Activated CD4-positive, alpha-beta T cell treated with anti-CD3 and anti-CD28 coated beads, Interleukin-2, amount 10 ng/mL, durations not matched to agents 24 days and 14 days (primary cell): ENCODE measurements at regions not wholly inside any gene's neighbourhood (a gene's known extent, or its start where the extent isn't known, plus 50 kb on each side); places are given as distances from the start of the nearest gene placed in this dataset.
"Not testable (repeated sequence)": the region's sequence is repeated elsewhere in the genome, so short reads cannot be mapped to it uniquely, and the experiment has no call there.

Source experiments
- DNase-seq: peaks from one replicate; pipeline ENCODE4 v3.0.0; 2022
- H3K27ac Mint-ChIP-seq: one replicate; pipeline ENCODE4 v1.8.0; 2022; ENCODE audit warnings: mild to moderate bottlenecking, mixed read lengths
- H3K27me3 Mint-ChIP-seq: one replicate; pipeline ENCODE4 v1.8.0; 2022; ENCODE audit warnings: mixed read lengths
- H3K36me3 Mint-ChIP-seq: one replicate; pipeline ENCODE4 v1.8.0; 2022; ENCODE audit warnings: low read depth, mild to moderate bottlenecking, mixed read lengths
- H3K4me1 Mint-ChIP-seq: one replicate; pipeline ENCODE4 v1.8.0; 2021; ENCODE audit warnings: mixed read lengths
- H3K4me3 Mint-ChIP-seq: one replicate; pipeline ENCODE4 v1.8.0; 2022; ENCODE audit warnings: mild to moderate bottlenecking, moderate library complexity, mixed read lengths
- H3K9me3 Mint-ChIP-seq: one replicate; pipeline ENCODE4 v1.8.0; 2021; ENCODE audit warnings: mixed read lengths
- intact Hi-C: fragments of 100-400 bp; cut with micrococcal nuclease; formaldehyde crosslinking; loops from one replicate; pipeline ENCODE4 v1.15.1; 2023

DNA sequence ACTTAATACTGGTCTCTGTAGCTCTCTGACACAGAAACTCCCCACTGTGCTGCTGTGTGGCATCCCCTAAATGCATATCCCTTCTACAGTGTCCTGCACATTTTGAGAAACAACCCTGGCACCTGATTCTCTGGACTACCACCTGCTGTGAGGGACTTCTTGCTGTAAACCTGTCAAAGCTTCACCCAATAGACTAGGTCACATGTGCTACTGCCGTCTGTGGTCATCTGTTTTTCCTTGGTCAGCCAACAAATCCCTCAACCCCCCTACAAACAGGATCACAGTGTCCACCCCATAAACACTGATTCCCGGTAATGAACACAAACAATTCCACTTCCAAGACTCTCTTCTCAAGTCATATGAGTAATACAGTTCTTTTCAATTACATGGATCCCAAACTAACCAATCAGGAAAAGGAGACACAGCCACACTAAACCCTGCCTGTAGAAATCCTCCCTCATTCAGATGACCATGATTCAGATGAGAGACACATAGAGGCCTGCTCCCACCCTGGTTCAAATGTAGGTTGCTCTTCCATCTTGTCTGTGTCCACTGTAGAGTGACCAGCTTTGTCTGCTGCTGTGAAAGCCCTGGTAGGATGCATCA lies 1157.4 kb downstream of the RPIA start:
- intact Hi-C loops: no loop called here
- no peaks in the 10 kb centered on the region for H3K27me3 Mint-ChIP-seq
- DNase-seq: no peak
- H3K4me3 Mint-ChIP-seq: no peak overlapping the region
- H3K27ac Mint-ChIP-seq: no peak overlapping the region
- no peaks in the 10 kb centered on the region for H3K9me3 Mint-ChIP-seq
- H3K4me1 Mint-ChIP-seq: no peaks in the 10 kb centered on the region
- no peaks in the 10 kb centered on the region for H3K36me3 Mint-ChIP-seq

DNA sequence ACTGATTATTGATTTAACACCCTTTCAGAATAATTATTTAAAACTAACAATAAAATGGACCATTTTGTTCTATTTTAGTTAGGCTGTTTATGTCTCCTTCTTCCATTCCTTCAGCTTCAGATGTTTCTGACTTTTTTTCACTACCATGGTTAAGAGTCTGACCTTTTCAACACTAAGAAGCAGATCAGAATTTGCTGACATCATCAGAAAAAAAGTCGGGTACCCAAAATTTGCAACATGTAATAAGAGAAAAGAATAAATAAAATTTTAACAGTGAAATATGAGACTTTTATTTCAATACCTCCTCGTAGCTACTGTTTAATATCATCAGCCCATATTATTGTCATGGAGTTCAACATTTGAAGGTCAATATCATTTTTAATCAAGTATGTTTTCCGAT lies 1158.3 kb downstream of the RPIA start:
- Mint-ChIP-seq H3K4me3 (no peak overlapping the region), H3K9me3 (no peaks in the 10 kb centered on the region), H3K27me3 (no peaks in the 10 kb centered on the region), H3K27ac (no peak overlapping the region), H3K4me1 (no peaks in the 10 kb centered on the region), H3K36me3 (no peaks in the 10 kb centered on the region)
- no peak for DNase-seq
- intact Hi-C loops: no loop called here

DNA sequence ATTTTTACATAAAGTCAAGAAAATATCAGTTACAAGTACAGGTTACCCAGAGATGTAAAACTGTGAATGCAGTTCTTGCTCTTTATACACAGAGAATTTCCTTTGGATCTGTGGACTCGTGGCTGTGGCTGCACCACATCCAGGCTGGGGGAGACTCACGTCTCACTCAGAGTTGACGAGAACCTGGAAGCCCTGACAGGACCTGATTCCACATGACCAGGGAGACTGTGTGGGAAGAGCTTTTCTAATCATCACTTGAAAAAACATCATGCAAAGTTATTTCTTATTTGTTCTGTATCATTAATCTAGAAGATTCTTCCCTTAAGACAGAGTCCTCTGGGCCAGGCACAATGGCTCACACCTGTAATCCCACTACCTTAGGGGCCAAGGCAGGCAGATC lies 1159.0 kb downstream of the RPIA start:
- no peak for DNase-seq
- Mint-ChIP-seq H3K4me1 (no peaks in the 10 kb centered on the region), H3K4me3 (no peak overlapping the region), H3K27me3 (no peaks in the 10 kb centered on the region), H3K27ac (no peak overlapping the region), H3K36me3 (no peaks in the 10 kb centered on the region), H3K9me3 (no peaks in the 10 kb centered on the region)
- intact Hi-C loops: no loop called here

DNA sequence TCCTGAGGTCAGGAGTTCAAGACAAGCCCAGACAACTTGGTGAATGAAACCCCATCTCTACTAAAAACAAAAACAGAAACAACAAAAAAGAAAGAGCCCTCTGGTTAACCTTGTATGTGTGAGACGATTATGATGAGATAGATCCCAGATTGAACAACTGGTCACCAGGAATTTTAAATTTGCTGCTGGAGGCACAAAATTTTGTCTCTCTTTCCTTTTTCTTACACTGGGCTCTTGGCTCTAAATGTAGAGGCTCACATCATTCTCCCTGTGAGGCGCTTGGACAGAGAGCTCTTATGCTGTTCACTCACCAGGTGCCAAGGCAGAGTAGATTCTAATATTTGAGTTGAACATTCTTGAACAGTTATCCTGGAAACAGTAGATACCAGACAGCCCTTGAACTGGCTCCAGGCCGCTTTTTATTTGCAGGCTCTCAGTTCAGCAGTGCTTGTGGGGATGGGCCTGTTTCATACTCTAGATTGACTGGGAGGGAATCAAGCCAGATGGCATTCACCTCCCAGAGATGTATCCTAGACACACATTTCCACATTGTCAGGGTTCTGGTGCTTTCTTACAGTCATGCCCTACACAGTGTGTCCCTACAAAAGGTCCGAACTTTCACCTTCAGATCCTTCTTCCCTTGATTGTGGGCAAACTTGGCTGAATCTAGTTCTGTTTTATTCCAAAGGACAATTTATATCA lies 1159.6 kb downstream of the RPIA start:
- no peaks in the 10 kb centered on the region for H3K9me3 Mint-ChIP-seq
- H3K4me3 Mint-ChIP-seq: no peak overlapping the region
- no peaks in the 10 kb centered on the region for H3K36me3 Mint-ChIP-seq
- intact Hi-C loops: no loop called here
- H3K4me1 Mint-ChIP-seq: no peaks in the 10 kb centered on the region
- no peaks in the 10 kb centered on the region for H3K27me3 Mint-ChIP-seq
- DNase-seq: no peak
- H3K27ac Mint-ChIP-seq: no peak overlapping the region

DNA sequence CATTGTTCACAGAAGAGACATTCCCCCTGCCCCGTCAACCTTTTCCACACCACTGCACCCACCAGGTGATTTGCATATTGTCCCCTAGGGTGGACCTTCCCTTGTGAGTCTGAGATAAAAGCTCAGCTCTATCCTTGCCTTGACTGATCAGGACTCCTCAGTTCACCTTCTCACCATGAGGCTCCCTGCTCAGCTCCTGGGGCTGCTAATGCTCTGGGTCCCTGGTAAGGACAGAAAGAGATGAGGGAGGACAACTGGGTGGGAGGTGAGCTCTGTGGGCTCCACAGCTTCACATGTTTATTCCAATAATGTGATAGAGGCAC lies 1160.1 kb downstream of the RPIA start:
- Mint-ChIP-seq H3K36me3 (no peaks in the 10 kb centered on the region), H3K27me3 (no peaks in the 10 kb centered on the region), H3K4me3 (no peak overlapping the region), H3K4me1 (no peaks in the 10 kb centered on the region), H3K9me3 (no peaks in the 10 kb centered on the region), H3K27ac (no peak overlapping the region)
- intact Hi-C loops: no loop called here
- no peak for DNase-seq

DNA sequence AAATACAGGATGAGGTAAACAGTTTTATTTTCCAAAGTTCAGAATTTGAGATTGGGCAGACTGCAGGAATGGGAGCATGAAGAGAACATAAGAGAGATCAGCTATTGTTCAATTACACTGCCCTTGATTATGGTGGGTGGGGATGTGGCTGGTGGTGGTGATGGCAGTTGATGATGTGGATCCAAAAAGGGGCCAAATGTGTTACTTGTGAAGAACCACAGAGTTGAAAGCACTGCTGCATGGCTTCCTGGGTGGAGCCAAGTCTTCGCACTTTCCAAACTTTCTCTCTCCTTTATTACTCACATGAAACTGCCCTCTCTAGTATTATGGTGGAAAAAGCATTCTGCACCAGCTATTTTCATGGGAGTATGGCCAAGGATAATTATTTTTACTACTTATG lies 1162.0 kb downstream of the RPIA start:
- DNase-seq, H3K4me3 Mint-ChIP-seq: not testable (repeated sequence)

DNA sequence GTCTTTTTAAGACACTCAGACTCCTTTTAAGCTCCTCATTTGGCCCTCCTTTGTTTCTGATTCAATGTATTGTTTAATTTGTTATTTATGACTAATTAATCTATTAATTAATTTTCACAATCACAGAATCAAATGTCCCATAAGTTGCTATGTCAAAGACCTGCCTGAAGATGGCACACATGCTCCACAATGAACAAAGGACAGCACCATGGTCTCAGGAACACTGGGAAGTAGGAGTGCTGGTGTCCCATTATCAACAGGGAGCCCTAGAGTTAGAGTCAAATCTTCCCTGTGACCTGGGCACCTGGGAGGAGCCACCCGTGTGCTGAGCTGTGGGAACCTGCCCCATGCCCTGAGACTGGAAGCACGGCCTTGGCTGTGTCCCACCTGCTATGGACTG lies 1164.3 kb downstream of the RPIA start:
- H3K27ac Mint-ChIP-seq: not testable (repeated sequence)

More for the DNA sequence above, 1162.0 kb downstream of the RPIA start:
- H3K36me3 Mint-ChIP-seq, H3K27me3 Mint-ChIP-seq, intact Hi-C loops, H3K9me3 Mint-ChIP-seq, H3K4me1 Mint-ChIP-seq, H3K27ac Mint-ChIP-seq: not testable (repeated sequence)

DNA sequence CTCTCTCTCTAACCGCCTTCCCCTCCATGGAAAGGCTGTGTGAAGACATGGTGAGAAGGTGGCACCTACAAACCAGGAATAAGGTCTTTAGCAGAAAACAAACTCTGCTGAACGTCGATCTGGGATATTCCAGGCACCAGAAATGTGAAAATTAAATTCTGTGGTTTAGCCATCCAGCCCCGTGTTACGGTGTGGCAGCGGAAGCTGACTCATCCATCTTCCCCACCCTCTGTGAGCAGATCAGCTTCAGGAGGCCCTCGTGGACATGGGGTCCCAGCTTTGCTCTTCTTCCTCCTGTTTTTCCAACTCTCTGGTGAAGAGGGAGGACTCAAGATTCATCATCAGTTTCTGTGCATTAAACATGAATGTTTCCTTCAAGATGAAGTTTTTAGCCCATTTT lies 1164.8 kb downstream of the RPIA start:
- H3K27ac Mint-ChIP-seq, H3K27me3 Mint-ChIP-seq, intact Hi-C loops: not testable (repeated sequence)

More for the DNA sequence above, 1164.3 kb downstream of the RPIA start:
- H3K27me3 Mint-ChIP-seq, intact Hi-C loops, H3K9me3 Mint-ChIP-seq, DNase-seq, H3K4me1 Mint-ChIP-seq, H3K4me3 Mint-ChIP-seq, H3K36me3 Mint-ChIP-seq: not testable (repeated sequence)

DNA sequence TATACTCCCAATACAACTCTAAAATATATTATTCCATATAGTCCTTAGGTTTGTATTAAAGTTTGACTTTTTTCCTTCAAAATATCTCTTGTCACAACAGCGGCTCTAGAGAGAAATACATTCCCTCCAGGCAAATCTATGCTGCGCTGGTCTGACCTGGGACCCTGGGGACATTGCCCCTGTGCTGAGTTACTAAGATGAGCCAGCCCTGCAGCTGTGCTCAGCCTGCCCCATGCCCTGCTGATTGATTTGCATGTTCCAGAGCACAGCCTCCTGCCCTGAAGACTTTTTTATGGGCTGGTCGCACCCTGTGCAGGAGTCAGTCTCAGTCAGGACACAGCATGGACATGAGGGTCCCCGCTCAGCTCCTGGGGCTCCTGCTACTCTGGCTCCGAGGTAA lies 1170.7 kb downstream of the RPIA start:
- intact Hi-C loops, H3K27ac Mint-ChIP-seq, H3K4me1 Mint-ChIP-seq, DNase-seq, H3K36me3 Mint-ChIP-seq, H3K4me3 Mint-ChIP-seq, H3K9me3 Mint-ChIP-seq, H3K27me3 Mint-ChIP-seq: not testable (repeated sequence)

More for the DNA sequence above, 1164.8 kb downstream of the RPIA start:
- DNase-seq, H3K4me1 Mint-ChIP-seq, H3K36me3 Mint-ChIP-seq, H3K9me3 Mint-ChIP-seq, H3K4me3 Mint-ChIP-seq: not testable (repeated sequence)

DNA sequence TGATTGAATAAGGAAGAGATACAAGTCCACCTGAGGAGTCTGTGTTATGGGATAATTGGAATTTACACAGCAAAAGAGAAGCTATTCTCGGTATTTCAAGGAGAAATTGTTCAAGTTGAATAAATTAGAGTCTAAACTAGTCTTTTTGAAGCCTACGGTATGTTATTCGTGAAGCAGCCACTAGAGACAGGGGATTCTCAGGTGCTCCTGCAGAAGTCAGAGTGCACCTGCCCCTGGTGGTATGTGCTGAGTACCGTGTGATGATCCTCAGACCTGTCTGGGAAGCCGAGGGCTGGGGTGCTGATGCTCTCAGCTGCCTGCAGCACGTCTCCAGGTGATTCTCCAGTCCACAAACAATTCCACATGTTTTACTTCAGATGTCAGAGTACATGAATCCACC lies 1171.7 kb downstream of the RPIA start:
- H3K27ac Mint-ChIP-seq, H3K27me3 Mint-ChIP-seq, DNase-seq, H3K4me3 Mint-ChIP-seq, H3K9me3 Mint-ChIP-seq, intact Hi-C loops, H3K4me1 Mint-ChIP-seq, H3K36me3 Mint-ChIP-seq: not testable (repeated sequence)

DNA sequence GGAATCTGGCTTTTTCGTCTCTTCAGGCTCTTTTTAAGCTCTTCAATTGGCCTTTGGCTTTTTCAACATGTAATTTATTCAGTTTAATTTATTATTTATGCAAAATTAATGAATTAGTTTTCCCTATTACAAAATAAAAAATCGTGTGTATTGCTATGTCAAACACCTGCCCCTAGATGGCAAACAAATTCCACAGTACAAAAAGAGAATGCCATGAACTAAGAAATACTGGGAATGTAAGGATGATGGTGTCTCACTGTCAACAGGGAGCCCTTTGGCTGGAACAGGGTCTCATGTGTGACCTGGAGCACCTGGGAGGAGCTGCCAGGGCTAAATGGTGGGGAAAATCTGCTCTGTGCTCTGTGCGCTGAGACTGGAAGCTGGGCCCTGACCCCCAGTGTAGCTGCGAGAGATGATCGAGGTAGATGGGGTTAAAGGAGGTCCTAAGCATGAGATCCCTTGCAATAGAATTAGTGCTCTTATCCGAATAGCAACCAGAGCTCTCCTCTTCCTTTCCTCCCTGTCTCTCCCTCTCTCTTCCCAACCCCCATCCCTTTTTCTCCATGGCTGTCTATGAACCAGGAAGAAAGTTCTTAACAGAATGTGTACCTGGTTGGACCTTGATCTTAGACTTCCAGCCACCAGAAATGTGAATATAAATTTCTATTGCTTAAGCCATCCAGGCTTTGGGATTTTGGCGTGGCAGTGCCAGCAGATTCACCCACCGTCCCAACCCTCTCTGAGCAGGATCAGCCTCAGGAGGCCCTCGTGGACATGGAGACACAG lies 1183.5 kb downstream of the RPIA start:
- H3K9me3 Mint-ChIP-seq, H3K4me3 Mint-ChIP-seq, H3K27me3 Mint-ChIP-seq, intact Hi-C loops, H3K4me1 Mint-ChIP-seq, H3K36me3 Mint-ChIP-seq, H3K27ac Mint-ChIP-seq, DNase-seq: not testable (repeated sequence)

DNA sequence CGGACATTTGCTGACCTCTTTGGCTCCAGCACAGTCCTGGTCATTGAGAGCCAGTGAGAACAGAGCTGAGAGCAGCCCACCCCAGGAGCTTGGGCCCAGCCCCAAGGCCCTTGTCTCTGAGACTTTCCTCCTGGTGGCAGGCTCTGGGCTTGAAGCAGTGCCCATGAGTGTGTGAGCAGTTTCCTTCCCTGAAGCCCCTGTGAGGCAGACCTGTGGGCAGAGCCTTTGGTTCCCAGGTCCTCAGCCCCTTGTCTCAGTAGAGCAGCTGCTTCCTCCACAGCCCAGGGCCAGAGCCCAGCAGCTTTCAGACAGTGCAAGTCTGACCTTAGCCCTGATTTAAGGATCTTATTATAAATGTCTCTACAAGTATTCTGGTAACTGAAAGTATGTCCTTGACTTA lies 1185.0 kb downstream of the RPIA start:
- H3K4me1 Mint-ChIP-seq, H3K27me3 Mint-ChIP-seq, H3K36me3 Mint-ChIP-seq, H3K9me3 Mint-ChIP-seq, H3K4me3 Mint-ChIP-seq, DNase-seq, intact Hi-C loops, H3K27ac Mint-ChIP-seq: not testable (repeated sequence)

DNA sequence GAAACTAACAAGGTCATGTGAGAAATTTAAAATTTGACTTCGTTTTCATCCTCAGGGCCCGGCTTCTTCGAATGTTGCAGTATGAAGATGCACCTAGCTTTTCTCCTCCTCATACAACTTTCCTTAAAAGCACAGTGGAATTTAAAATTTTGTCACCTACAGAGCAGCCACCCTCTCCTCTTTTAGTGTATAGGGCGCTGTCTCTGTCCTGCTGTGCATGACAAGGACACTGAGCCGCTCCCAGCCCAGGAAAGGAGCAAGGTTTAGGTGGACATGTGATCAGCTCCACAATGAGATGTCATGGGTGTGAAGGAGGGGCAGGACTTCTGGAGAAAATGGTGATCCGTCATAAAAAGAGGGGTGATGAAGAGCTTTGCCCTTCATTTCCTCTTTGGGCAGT lies 1185.4 kb downstream of the RPIA start:
- H3K36me3 Mint-ChIP-seq, H3K4me1 Mint-ChIP-seq, H3K4me3 Mint-ChIP-seq, H3K27me3 Mint-ChIP-seq, DNase-seq, H3K27ac Mint-ChIP-seq, H3K9me3 Mint-ChIP-seq, intact Hi-C loops: not testable (repeated sequence)

DNA sequence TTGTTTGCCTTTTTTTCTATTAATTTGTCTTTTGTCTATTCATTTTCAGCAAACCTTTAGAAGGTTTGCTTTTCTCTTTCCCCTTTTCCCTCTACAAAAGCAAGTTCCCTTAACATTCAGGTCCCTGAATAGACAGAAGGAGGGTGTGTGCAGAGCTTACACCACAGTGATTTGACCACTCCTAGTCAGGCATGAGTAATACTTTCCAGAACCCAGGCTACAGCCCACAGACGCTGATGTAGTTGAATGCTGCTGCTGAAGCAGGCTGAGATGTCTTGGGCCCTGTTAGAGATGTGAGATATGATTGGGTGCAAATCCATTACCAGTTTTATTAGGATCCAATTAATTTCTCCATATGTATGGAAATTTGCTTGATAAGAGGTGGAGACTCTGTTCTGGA lies 1191.4 kb downstream of the RPIA start:
- H3K36me3 Mint-ChIP-seq, intact Hi-C loops, H3K4me3 Mint-ChIP-seq, DNase-seq, H3K27me3 Mint-ChIP-seq, H3K4me1 Mint-ChIP-seq, H3K9me3 Mint-ChIP-seq, H3K27ac Mint-ChIP-seq: not testable (repeated sequence)
